Hepatocyte (in vitro differentiated cells): ENCODE measurements at regions not wholly inside any gene's neighbourhood (a gene's known extent, or its start where the extent isn't known, plus 50 kb on each side); places are given as distances from the start of the nearest gene placed in this dataset.

Experiments used
- DNase-seq: peaks from one replicate; pipeline ENCODE4 v3.0.0-alpha.2; 2016; ENCODE audit warnings: low spot score
- H2AFZ ChIP-seq: fragments of 200-600 bp; sonication (generic); 2 replicates; pipeline ENCODE4 v1.6.0; 2016; ENCODE audit warnings: antibody characterized with exemption, mild to moderate bottlenecking
- H3K27ac ChIP-seq: fragments of 200-600 bp; sonication (generic); 2 replicates; pipeline ENCODE4 v1.5.1; 2016; ENCODE audit warnings: mild to moderate bottlenecking
- H3K27me3 ChIP-seq: fragments of 200-600 bp; sonication (generic); 2 replicates; pipeline ENCODE4 v1.6.1; 2016
- H3K36me3 ChIP-seq: fragments of 200-600 bp; sonication (generic); replicated peaks from 2 replicates; pipeline ENCODE4 v1.5.1; 2016; ENCODE audit warnings: low read depth; ENCODE audit not compliant: insufficient read depth
- H3K4me1 ChIP-seq: fragments of 200-600 bp; sonication (generic); 2 replicates; pipeline ENCODE4 v1.5.1; 2016; ENCODE audit warnings: mild to moderate bottlenecking, moderate library complexity; ENCODE audit not compliant: insufficient read depth
- H3K4me2 ChIP-seq: fragments of 200-600 bp; sonication (generic); 2 replicates; pipeline ENCODE4 v1.6.0; 2016
- H3K4me3 ChIP-seq: fragments of 200-600 bp; sonication (generic); 2 replicates; pipeline ENCODE4 v1.5.1; 2016; ENCODE audit warnings: mild to moderate bottlenecking
- H3K79me2 ChIP-seq: fragments of 200-600 bp; sonication (generic); 2 replicates; pipeline ENCODE4 v1.6.0; 2017; ENCODE audit warnings: mild to moderate bottlenecking
- H3K9me2 ChIP-seq: fragments of 200-600 bp; sonication (generic); replicated peaks from 2 replicates; pipeline ENCODE4 v1.6.0; 2017; ENCODE audit warnings: mild to moderate bottlenecking; ENCODE audit not compliant: insufficient read depth
- H3K9me3 ChIP-seq: fragments of 200-600 bp; sonication (generic); 2 replicates; pipeline ENCODE4 v1.5.1; 2016; ENCODE audit warnings: low read depth, mild to moderate bottlenecking
- H4K20me1 ChIP-seq: fragments of 200-600 bp; sonication (generic); 2 replicates; pipeline ENCODE4 v1.6.0; 2016; ENCODE audit warnings: mild to moderate bottlenecking; ENCODE audit not compliant: insufficient read depth, poor library complexity, severe bottlenecking
- CTCF ChIP-seq: fragments of 200-600 bp; sonication (generic); IDR thresholded peaks from 2 replicates; pipeline ENCODE4 v1.5.1; 2016; ENCODE audit warnings: antibody characterized with exemption, mild to moderate bottlenecking; ENCODE audit not compliant: poor library complexity
- EZH2 ChIP-seq: fragments of 200-600 bp; sonication (generic); IDR thresholded peaks from 2 replicates; pipeline ENCODE4 v1.6.1; 2016; ENCODE audit warnings: antibody characterized with exemption, mild to moderate bottlenecking, borderline replicate concordance
- EZH2phosphoT487 ChIP-seq: fragments of 200-600 bp; sonication (generic); IDR thresholded peaks from one replicate; pipeline ENCODE4 v1.6.1; 2018; ENCODE audit warnings: antibody characterized with exemption, mild to moderate bottlenecking, low read depth, moderate library complexity; ENCODE audit not compliant: unreplicated experiment, severe bottlenecking
- WGBS: methylation state at CpG from one replicate; pipeline ENCODE4 v1.1.6; 2016; ENCODE audit warnings: low lambda C conversion rate; ENCODE audit errors: missing lambda C conversion rate; 5-methylcytosine and 5-hydroxymethylcytosine counted together

DNA sequence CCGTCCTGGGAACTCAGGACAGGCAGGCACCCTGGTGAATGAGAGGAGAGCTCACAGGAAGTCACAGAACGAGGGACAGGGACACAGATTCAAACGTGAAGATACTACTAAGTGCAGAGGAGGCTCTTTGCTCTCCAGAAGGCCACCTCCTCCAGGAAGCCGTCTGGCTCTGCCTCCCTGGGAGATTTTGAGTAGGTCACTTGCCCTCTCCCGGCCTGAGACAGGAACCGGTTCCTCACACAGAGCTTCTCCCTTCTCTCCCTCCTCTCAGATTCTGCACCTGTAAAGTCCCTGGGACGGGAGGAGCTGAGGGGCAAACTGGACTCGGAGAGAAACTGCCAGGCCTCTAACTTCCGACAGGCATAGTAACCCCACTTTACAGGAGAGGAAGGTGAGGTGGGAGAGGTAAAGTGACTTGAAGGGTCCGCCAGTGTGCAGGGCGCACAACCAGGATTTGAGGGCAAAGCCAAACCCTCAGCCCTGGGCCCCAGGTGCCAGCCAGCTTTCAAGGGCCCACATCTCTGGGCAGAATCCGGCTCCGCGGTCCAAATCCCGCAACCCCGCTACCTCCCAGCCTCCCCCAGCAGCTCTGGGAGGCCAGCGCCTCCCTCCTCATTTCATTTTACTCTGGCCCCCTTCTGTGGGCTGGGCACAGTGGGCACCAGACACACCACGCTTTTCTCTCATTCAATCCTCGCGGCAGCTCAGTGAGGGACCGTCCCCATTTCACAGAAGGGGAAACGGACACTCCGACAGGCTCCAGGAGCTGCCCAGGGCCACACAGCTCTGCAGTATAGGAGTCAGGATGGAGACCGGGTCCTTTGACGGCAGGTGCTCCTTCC lies 150.2 kb downstream of the SMAD6 start:
- no peaks in the 10 kb centered on the region for H3K9me2 ChIP-seq
- H3K36me3 ChIP-seq, result no peaks in the 10 kb centered on the region
- no peaks in the 10 kb centered on the region for H3K79me2 ChIP-seq
- DNase-seq, result no peak
- 89% methylated on average over 25 of the region's 25 CpGs for WGBS
- H2AFZ ChIP-seq, result no peak overlapping the region
- peak overlapping the region; percentile 6 for H3K4me2 ChIP-seq
- H3K27ac ChIP-seq, result peak overlapping the region; percentile 87
- peaks cover 40% of the 10 kb centered on the region for H3K4me1 ChIP-seq
- H3K9me3 ChIP-seq, result no peaks in the 10 kb centered on the region
- H4K20me1 ChIP-seq, result no peaks in the 10 kb centered on the region
- no peak for TF ChIP-seq CTCF
- H3K27me3 ChIP-seq, result no peaks in the 10 kb centered on the region
- no peak overlapping the region for H3K4me3 ChIP-seq

DNA sequence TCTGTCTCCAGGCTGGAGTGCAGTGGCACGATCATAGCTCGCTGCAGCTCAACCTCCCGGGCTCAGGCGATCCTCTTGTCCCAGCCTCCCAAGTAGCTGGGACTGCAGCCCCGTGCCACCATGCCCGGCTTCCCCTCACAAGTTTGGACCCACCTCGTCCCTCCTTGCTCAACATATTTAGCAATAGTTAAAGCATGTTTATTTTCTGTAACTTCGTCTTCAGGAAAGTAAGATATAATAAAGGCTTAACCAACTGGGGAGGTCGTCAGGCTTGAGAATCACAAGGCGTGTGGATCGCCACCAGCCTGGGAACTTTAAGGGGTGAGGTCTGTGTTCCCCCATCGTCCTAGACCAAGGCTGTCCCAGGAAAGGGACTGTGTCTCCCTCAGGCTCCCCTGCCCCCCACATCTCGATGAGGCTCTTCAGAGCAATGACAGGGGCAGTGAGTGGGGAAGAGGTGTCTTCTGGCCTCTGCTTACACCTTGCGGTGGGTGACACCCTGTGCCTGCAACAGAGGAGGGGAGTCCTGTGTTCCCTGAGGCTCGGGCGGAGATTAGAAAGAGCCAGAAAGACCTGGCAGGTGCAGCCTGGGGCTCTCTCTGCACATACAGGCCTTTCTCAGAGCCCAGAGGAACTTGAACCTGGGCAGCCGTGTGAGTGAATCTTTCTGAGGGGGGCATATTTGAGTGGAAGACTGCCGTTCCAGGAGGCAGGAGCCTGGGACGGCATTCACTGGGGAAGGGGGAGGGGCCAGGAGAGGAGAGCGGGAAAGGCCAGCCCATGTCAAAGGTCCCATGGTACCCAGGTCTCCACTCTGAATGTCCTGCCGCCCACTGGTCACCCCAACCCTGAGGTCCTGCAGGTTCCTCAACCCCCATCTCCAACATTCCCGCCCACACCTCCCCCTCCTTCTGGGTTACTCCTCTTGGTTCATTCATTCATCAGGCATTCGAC lies 152.3 kb downstream of the SMAD6 start:
- DNase-seq, result no peak
- no peak overlapping the region for H2AFZ ChIP-seq

DNA sequence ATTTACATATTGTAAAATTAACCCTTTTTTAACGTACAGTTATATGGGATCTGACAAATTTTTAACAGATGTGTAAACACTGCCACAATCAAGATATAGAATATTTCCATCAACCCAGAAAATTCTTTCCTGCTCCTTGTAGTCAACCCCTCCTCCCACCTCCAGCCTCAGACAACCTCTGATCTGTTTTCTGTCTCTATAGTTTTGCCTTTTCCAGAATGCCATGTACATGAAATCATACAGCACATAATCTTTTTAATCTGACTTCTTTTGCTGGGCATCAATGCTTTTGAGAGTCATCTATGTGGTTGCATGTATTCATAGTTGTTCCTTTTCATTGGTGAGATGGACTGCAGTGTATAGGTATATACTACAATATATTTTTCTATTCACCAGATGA lies 153.0 kb downstream of the SMAD6 start:
- Histone ChIP-seq H3K9me3 (no peaks in the 10 kb centered on the region), H4K20me1 (no peaks in the 10 kb centered on the region), H3K9me2 (no peaks in the 10 kb centered on the region), H3K4me1 (peaks cover 24% of the 10 kb centered on the region), H3K36me3 (no peaks in the 10 kb centered on the region), H3K27ac (no peak overlapping the region), H2AFZ (no peak overlapping the region), H3K4me2 (no peak overlapping the region), H3K27me3 (no peaks in the 10 kb centered on the region), H3K4me3 (no peak overlapping the region), H3K79me2 (no peaks in the 10 kb centered on the region)
- TF ChIP-seq EZH2phosphoT487 (no peak), CTCF (no peak), EZH2 (no peak)
- DNase-seq, result no peak
- 21% methylated on average over 1 of the region's 1 CpG for WGBS

More for the DNA sequence above, 152.3 kb downstream of the SMAD6 start:
- no peak overlapping the region for H3K4me2 ChIP-seq
- WGBS, result 85% methylated on average over 23 of the region's 23 CpGs
- no peaks in the 10 kb centered on the region for H3K27me3 ChIP-seq
- no peaks in the 10 kb centered on the region for H4K20me1 ChIP-seq
- TF ChIP-seq CTCF (no peak), EZH2phosphoT487 (no peak), EZH2 (no peak)
- H3K4me1 ChIP-seq, result peaks cover 31% of the 10 kb centered on the region
- no peaks in the 10 kb centered on the region for H3K79me2 ChIP-seq
- H3K9me3 ChIP-seq, result no peaks in the 10 kb centered on the region
- H3K36me3 ChIP-seq, result no peaks in the 10 kb centered on the region
- H3K27ac ChIP-seq, result no peak overlapping the region
- H3K4me3 ChIP-seq, result no peak overlapping the region
- no peaks in the 10 kb centered on the region for H3K9me2 ChIP-seq
